B cell (primary cell): ENCODE measurements at regions not wholly inside any gene's neighbourhood (a gene's known extent, or its start where the extent isn't known, plus 50 kb on each side); places are given as distances from the start of the nearest gene placed in this dataset.

ENCODE experiments used
- EZH2 ChIP-seq: IDR thresholded peaks from 2 replicates; pipeline ENCODE4 v1.6.1; 2012; ENCODE audit warnings: borderline replicate concordance, low read depth, mild to moderate bottlenecking, moderate library complexity, low read length; ENCODE audit not compliant: insufficient read depth, poor library complexity, severe bottlenecking
- TF ChIP-seq, protein P1 (sequence below): fragments of 200-600 bp; IDR thresholded peaks from one replicate; pipeline ENCODE4 v1.8.0; 2022; ENCODE audit warnings: antibody characterized with exemption, mild to moderate bottlenecking

DNA sequence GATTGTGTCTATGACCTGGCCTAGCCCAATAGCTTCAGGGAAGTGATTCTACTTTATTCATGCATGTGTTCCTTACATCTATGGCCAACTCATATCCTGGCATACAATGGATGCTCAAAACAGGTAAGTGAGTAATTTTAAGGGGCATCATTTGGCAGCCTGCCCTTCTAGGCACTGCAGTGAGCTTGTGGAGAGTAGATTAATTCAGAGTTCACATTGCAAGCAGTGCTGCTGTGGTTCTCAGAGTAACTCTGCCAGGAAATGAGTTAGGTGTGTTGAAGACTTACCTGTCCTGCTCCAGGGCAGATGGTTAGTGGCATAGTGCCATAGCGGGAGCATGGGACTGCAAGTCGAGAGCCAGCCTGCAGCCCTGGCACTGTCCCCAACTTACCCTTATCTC, 158.0 kb downstream of the SCP2D1 start:
- TF ChIP-seq, protein P1, sequence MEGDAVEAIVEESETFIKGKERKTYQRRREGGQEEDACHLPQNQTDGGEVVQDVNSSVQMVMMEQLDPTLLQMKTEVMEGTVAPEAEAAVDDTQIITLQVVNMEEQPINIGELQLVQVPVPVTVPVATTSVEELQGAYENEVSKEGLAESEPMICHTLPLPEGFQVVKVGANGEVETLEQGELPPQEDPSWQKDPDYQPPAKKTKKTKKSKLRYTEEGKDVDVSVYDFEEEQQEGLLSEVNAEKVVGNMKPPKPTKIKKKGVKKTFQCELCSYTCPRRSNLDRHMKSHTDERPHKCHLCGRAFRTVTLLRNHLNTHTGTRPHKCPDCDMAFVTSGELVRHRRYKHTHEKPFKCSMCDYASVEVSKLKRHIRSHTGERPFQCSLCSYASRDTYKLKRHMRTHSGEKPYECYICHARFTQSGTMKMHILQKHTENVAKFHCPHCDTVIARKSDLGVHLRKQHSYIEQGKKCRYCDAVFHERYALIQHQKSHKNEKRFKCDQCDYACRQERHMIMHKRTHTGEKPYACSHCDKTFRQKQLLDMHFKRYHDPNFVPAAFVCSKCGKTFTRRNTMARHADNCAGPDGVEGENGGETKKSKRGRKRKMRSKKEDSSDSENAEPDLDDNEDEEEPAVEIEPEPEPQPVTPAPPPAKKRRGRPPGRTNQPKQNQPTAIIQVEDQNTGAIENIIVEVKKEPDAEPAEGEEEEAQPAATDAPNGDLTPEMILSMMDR, result no peak
- TF ChIP-seq EZH2, result no peak
